A673 (cell line): ENCODE measurements at regions not wholly inside any gene's neighbourhood (a gene's known extent, or its start where the extent isn't known, plus 50 kb on each side); places are given as distances from the start of the nearest gene placed in this dataset.
A peak's percentile ranks its signal among the peaks of the same experiment; 100 is the strongest.

Experiments used
- BruUV-seq: library from RNA; stranded (reverse); fragments of 400-500 nt; replicated peaks from 2 replicates; lab custom pipeline; 2021; lab: Mats Ljungman, UMichigan
- CTCF ChIA-PET: fragments of 300-600 bp; sonication (Branson Sonifier 250); formaldehyde crosslinking; loops from one replicate; lab custom pipeline; 2022; ENCODE audit warnings: antibody characterized with exemption; lab: Charles Lee
- POLR2A ChIA-PET: fragments of 300-600 bp; sonication (Branson Sonifier 250); formaldehyde crosslinking; loops from one replicate; lab custom pipeline; 2022; ENCODE audit warnings: antibody characterized with exemption; ENCODE audit not compliant: low non-redundant PET; lab: Charles Lee
- DNase-seq: peaks from one replicate; pipeline ENCODE4 v3.0.0-alpha.2; 2015; ENCODE audit warnings: low spot score
- H3K27ac ChIP-seq: fragments of 200-600 bp; sonication (generic); 2 replicates; pipeline ENCODE4 v1.5.1; 2016; ENCODE audit warnings: mixed run types, low read depth, mild to moderate bottlenecking, mixed read lengths, antibody characterized with exemption, low read length; ENCODE audit not compliant: poor library complexity, severe bottlenecking
- H3K27me3 ChIP-seq: fragments of 200-600 bp; sonication (generic); replicated peaks from 2 replicates; pipeline ENCODE4 v1.6.1; 2017; ENCODE audit warnings: mixed run types, low read depth, mild to moderate bottlenecking, mixed read lengths, antibody characterized with exemption, low read length; ENCODE audit not compliant: insufficient read depth, poor library complexity
- H3K36me3 ChIP-seq: fragments of 200-600 bp; sonication (generic); 2 replicates; pipeline ENCODE4 v1.6.1; 2016; ENCODE audit warnings: mixed run types, mild to moderate bottlenecking, mixed read lengths, antibody characterized with exemption, low read length; ENCODE audit not compliant: insufficient read depth, poor library complexity, severe bottlenecking
- H3K4me1 ChIP-seq: fragments of 200-600 bp; sonication (generic); 2 replicates; pipeline ENCODE4 v1.6.1; 2017; ENCODE audit warnings: mixed run types, mild to moderate bottlenecking, mixed read lengths, antibody characterized with exemption, low read length; ENCODE audit not compliant: insufficient read depth, poor library complexity, severe bottlenecking
- H3K4me3 ChIP-seq: fragments of 200-600 bp; sonication (generic); 2 replicates; pipeline ENCODE4 v1.5.1; 2016; ENCODE audit warnings: low read depth, mixed run types, mild to moderate bottlenecking, mixed read lengths, low read length; ENCODE audit not compliant: poor library complexity, severe bottlenecking
- H3K9me3 ChIP-seq: fragments of 200-600 bp; sonication (generic); 2 replicates; pipeline ENCODE4 v1.6.1; 2016; ENCODE audit warnings: mixed run types, low read depth, mild to moderate bottlenecking, mixed read lengths, antibody characterized with exemption, low read length; ENCODE audit not compliant: poor library complexity, severe bottlenecking
- EZH2 ChIP-seq: fragments of 200-600 bp; sonication (generic); IDR thresholded peaks from 2 replicates; pipeline ENCODE4 v1.6.1; 2017; ENCODE audit warnings: borderline replicate concordance, low read depth, mild to moderate bottlenecking, mixed read lengths, antibody characterized with exemption, low read length; ENCODE audit not compliant: poor library complexity, severe bottlenecking
- intact Hi-C: fragments of 100-400 bp; cut with micrococcal nuclease; formaldehyde crosslinking; loops from one replicate; pipeline ENCODE4 v1.10.0; 2022; ENCODE audit not compliant: unreplicated experiment
- TF ChIP-seq, protein P1 (sequence below): fragments of 300-800, 200-600 bp; sonication (generic); conservative IDR thresholded peaks from 2 replicates; pipeline ENCODE4 v1.5.1; 2017; ENCODE audit warnings: low read depth, mild to moderate bottlenecking, antibody characterized with exemption, low read length, moderate library complexity, mixed read lengths

GRCh38 chr9:16344343-16344742 is 526.1 kb downstream of the BNC2 start:
- intact Hi-C loops: no loop called here
- POLR2A ChIA-PET: no interaction called here
- BruUV-seq: no TSS peak

DNA sequence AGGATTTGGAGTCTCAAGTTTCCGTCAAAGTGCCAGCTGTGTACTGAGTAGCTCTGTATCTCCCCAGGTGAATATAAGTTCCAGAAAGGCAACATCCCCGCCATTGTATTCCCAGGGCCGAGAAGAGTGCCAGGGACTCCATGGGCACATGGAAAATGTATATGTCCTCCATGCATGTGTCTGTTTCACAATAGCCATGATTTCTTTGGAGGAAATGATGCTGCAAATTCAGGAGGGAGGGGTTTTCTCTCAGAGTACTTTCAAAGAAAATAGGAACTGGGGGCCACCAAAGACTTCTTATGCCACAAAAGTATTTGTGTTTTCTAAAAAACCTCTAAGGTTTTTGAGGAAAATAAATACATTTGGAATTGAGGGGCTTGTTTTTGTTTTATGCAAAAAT is 524.6 kb downstream of the BNC2 start:
- no peak for TF ChIP-seq EZH2
- TF ChIP-seq, protein P1, sequence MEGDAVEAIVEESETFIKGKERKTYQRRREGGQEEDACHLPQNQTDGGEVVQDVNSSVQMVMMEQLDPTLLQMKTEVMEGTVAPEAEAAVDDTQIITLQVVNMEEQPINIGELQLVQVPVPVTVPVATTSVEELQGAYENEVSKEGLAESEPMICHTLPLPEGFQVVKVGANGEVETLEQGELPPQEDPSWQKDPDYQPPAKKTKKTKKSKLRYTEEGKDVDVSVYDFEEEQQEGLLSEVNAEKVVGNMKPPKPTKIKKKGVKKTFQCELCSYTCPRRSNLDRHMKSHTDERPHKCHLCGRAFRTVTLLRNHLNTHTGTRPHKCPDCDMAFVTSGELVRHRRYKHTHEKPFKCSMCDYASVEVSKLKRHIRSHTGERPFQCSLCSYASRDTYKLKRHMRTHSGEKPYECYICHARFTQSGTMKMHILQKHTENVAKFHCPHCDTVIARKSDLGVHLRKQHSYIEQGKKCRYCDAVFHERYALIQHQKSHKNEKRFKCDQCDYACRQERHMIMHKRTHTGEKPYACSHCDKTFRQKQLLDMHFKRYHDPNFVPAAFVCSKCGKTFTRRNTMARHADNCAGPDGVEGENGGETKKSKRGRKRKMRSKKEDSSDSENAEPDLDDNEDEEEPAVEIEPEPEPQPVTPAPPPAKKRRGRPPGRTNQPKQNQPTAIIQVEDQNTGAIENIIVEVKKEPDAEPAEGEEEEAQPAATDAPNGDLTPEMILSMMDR: no peak
- no peak overlapping the region for H3K4me3 ChIP-seq
- intact Hi-C loops: no loop called here
- no TSS peak for BruUV-seq
- no peak for DNase-seq
- ChIA-PET POLR2A (no interaction called here), CTCF (no interaction called here)
- no peaks in the 10 kb centered on the region for H3K4me1 ChIP-seq
- H3K9me3 ChIP-seq: no peaks in the 10 kb centered on the region
- H3K36me3 ChIP-seq: no peaks in the 10 kb centered on the region
- no peak overlapping the region for H3K27ac ChIP-seq
- H3K27me3 ChIP-seq: no peaks in the 10 kb centered on the region

More at GRCh38 chr9:16344343-16344742, 526.1 kb downstream of the BNC2 start:
- CTCF ChIA-PET: no interaction called here
- H3K9me3 ChIP-seq: no peaks in the 10 kb centered on the region
- H3K27me3 ChIP-seq: no peaks in the 10 kb centered on the region
- H3K36me3 ChIP-seq: no peaks in the 10 kb centered on the region
- H3K4me1 ChIP-seq: no peaks in the 10 kb centered on the region
- H3K4me3 ChIP-seq: no peak overlapping the region
- TF ChIP-seq, protein P1: no peak
- no peak for TF ChIP-seq EZH2
- DNase-seq: peak; percentile 1
- no peak overlapping the region for H3K27ac ChIP-seq

- Histone ChIP-seq H3K9me3 (no peaks in the 10 kb centered on the region), H3K4me3 (no peak overlapping the region), H3K27me3 (no peaks in the 10 kb centered on the region), H3K36me3 (no peaks in the 10 kb centered on the region), H3K4me1 (no peaks in the 10 kb centered on the region), H3K27ac (no peak overlapping the region)
- no peak for DNase-seq
- ChIA-PET POLR2A (no interaction called here), CTCF (no interaction called here)
- BruUV-seq: no TSS peak
- TF ChIP-seq EZH2: no peak
- TF ChIP-seq, protein P1: no peak
- intact Hi-C loops: no loop called here
Observed at GRCh38 chr9:16347886-16348285, 522.6 kb downstream of the BNC2 start.
